Neural cell (in vitro differentiated cells): ENCODE measurements at regions not wholly inside any gene's neighbourhood (a gene's known extent, or its start where the extent isn't known, plus 50 kb on each side); places are given as distances from the start of the nearest gene placed in this dataset.

Experiments used
- H2AFZ ChIP-seq: fragments of 200-600, 300-800 bp; sonication (generic), shearing (Covaris generic); 2 replicates; pipeline ENCODE4 v1.6.0; 2014; ENCODE audit warnings: low read depth, mild to moderate bottlenecking, antibody characterized with exemption, low read length, moderate library complexity
- H3F3A ChIP-seq: fragments of 200-600 bp; shearing (Covaris generic); 2 replicates; pipeline ENCODE4 v1.6.1; 2016; ENCODE audit warnings: mild to moderate bottlenecking, moderate library complexity, mixed read lengths, antibody characterized with exemption, low read length; ENCODE audit not compliant: insufficient read depth, poor library complexity, severe bottlenecking
- H3K27ac ChIP-seq: fragments of 200-600, 300-800 bp; sonication (generic), shearing (Covaris generic); 2 replicates; pipeline ENCODE4 v1.5.1; 2014; ENCODE audit warnings: mild to moderate bottlenecking, low read length, moderate library complexity
- H3K27me3 ChIP-seq: fragments of 300-800, 200-600 bp; sonication (generic), shearing (Covaris generic); 2 replicates; pipeline ENCODE4 v1.6.0; 2014; ENCODE audit warnings: mild to moderate bottlenecking, low read depth, low read length, moderate library complexity; ENCODE audit not compliant: insufficient read depth
- H3K36me3 ChIP-seq: fragments of 300-800, 200-600 bp; sonication (generic), shearing (Covaris generic); 2 replicates; pipeline ENCODE4 v1.5.1; 2014; ENCODE audit warnings: mild to moderate bottlenecking, antibody characterized with exemption, low read length, moderate library complexity; ENCODE audit not compliant: insufficient read depth
- H3K4me2 ChIP-seq: fragments of 300-800, 200-600 bp; sonication (generic), shearing (Covaris generic); 2 replicates; pipeline ENCODE4 v1.6.0; 2014; ENCODE audit warnings: mild to moderate bottlenecking, low read length
- H3K4me3 ChIP-seq: fragments of 300-800, 200-600 bp; sonication (generic), shearing (Covaris generic); 2 replicates; pipeline ENCODE4 v1.5.1; 2014; ENCODE audit warnings: mild to moderate bottlenecking, low read length, moderate library complexity
- H3K79me2 ChIP-seq: fragments of 200-600 bp; shearing (Covaris generic); replicated peaks from 2 replicates; pipeline ENCODE4 v1.6.0; 2014; ENCODE audit warnings: mild to moderate bottlenecking, low read length, moderate library complexity; ENCODE audit not compliant: insufficient read depth
- H3K9ac ChIP-seq: fragments of 300-800, 200-600 bp; sonication (generic), shearing (Covaris generic); 2 replicates; pipeline ENCODE4 v1.6.1; 2016; ENCODE audit warnings: mild to moderate bottlenecking, low read length, mixed read lengths
- H3K9me2 ChIP-seq: fragments of 200-600 bp; shearing (Covaris generic); 2 replicates; pipeline ENCODE4 v1.6.1; 2016; ENCODE audit warnings: mild to moderate bottlenecking, low read length, mixed read lengths; ENCODE audit not compliant: insufficient read depth
- H3K9me3 ChIP-seq: fragments of 200-600, 300-800 bp; sonication (generic), shearing (Covaris generic); 2 replicates; pipeline ENCODE4 v1.6.1; 2016; ENCODE audit warnings: mild to moderate bottlenecking, mixed run types, low read length, moderate library complexity, mixed read lengths
- H4K20me1 ChIP-seq: fragments of 200-600 bp; shearing (Covaris generic); 2 replicates; pipeline ENCODE4 v1.6.1; 2016; ENCODE audit warnings: mild to moderate bottlenecking, mixed run types; ENCODE audit not compliant: insufficient read depth
- CTCF ChIP-seq: fragments of 450-650 bp; IDR thresholded peaks from 2 replicates; pipeline ENCODE4 v1.5.1; 2014; ENCODE audit warnings: antibody characterized with exemption, mild to moderate bottlenecking, moderate library complexity; ENCODE audit not compliant: poor library complexity, severe bottlenecking
- EP300 ChIP-seq: fragments of 450-650 bp; conservative IDR thresholded peaks from 2 replicates; pipeline ENCODE4 v1.6.1; 2014; ENCODE audit warnings: antibody characterized with exemption, mild to moderate bottlenecking, moderate library complexity; ENCODE audit not compliant: poor library complexity, severe bottlenecking
- EZH2 ChIP-seq: fragments of 200-600, 300-800 bp; shearing (Covaris generic), sonication (generic); IDR thresholded peaks from 2 replicates; pipeline ENCODE4 v1.6.1; 2014; ENCODE audit warnings: antibody characterized with exemption, low read length, borderline replicate concordance, mild to moderate bottlenecking; ENCODE audit not compliant: insufficient read depth, poor library complexity, severe bottlenecking
- MXI1 ChIP-seq: fragments of 450-650 bp; conservative IDR thresholded peaks from 2 replicates; pipeline ENCODE4 v1.6.1; 2014; ENCODE audit warnings: antibody characterized with exemption, mild to moderate bottlenecking; ENCODE audit not compliant: poor library complexity, severe bottlenecking
- POLR2AphosphoS5 ChIP-seq: IDR thresholded peaks from 2 replicates; pipeline ENCODE4 v1.6.1; 2012
- RAD21 ChIP-seq: fragments of 450-650 bp; conservative IDR thresholded peaks from 2 replicates; pipeline ENCODE4 v1.6.1; 2014; ENCODE audit warnings: antibody characterized with exemption, mild to moderate bottlenecking, moderate library complexity
- REST ChIP-seq: IDR thresholded peaks from 2 replicates; pipeline ENCODE4 v1.6.1; 2012; ENCODE audit warnings: borderline replicate concordance
- SMC3 ChIP-seq: fragments of 450-650 bp; conservative IDR thresholded peaks from 2 replicates; pipeline ENCODE4 v1.6.1; 2014; ENCODE audit warnings: antibody characterized with exemption, mild to moderate bottlenecking, moderate library complexity; ENCODE audit not compliant: poor library complexity
- TAF1 ChIP-seq: IDR thresholded peaks from 2 replicates; pipeline ENCODE4 v1.6.1; 2012; ENCODE audit warnings: low read depth

DNA sequence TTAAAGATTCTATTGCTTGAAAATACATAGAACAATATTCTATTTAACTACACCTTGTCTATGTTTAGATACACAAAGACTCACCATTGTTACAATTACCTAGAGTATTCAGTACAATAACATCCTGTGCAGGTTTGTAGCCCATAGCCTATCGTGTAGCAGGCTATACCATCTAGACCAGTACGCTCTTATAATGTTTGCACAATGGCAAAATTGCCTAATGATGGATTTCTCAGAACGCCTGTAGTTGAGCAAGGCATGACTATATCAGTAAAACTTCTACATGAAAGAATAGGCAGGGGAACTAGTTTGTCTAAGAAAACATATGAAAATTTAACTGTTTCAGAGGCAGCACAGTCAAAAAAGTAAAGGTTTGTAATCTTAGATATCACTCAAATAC is 375.9 kb downstream of the DAD1 start:
- Histone ChIP-seq H3K4me3 (no peak overlapping the region), H3K4me2 (no peak overlapping the region), H3K9ac (no peak overlapping the region), H3K27me3 (no peaks in the 10 kb centered on the region), H3F3A (no peaks in the 10 kb centered on the region), H3K27ac (no peak overlapping the region), H3K36me3 (no peaks in the 10 kb centered on the region), H2AFZ (no peak overlapping the region), H3K79me2 (no peaks in the 10 kb centered on the region), H3K9me3 (no peaks in the 10 kb centered on the region), H4K20me1 (no peaks in the 10 kb centered on the region), H3K9me2 (no peaks in the 10 kb centered on the region)
- no peak for TF ChIP-seq SMC3
- no peak for TF ChIP-seq POLR2AphosphoS5
- TF ChIP-seq TAF1, result no peak

- Histone ChIP-seq H3K36me3 (no peaks in the 10 kb centered on the region), H3K27ac (no peak overlapping the region), H3K79me2 (no peaks in the 10 kb centered on the region), H3K4me2 (no peak overlapping the region), H3K27me3 (no peaks in the 10 kb centered on the region), H4K20me1 (no peaks in the 10 kb centered on the region), H3K9me2 (no peaks in the 10 kb centered on the region), H3F3A (no peaks in the 10 kb centered on the region), H3K9ac (no peak overlapping the region), H2AFZ (no peak overlapping the region), H3K9me3 (no peaks in the 10 kb centered on the region), H3K4me3 (no peak overlapping the region)
- TF ChIP-seq REST (no peak), EP300 (no peak), EZH2 (no peak), POLR2AphosphoS5 (no peak), CTCF (no peak), RAD21 (no peak), MXI1 (no peak), TAF1 (no peak), SMC3 (no peak)
Measured at GRCh38 chr14:22210906-22211305, 378.1 kb downstream of the DAD1 start.

GRCh38 chr14:22210026-22210425 is 379.0 kb downstream of the DAD1 start:
- Histone ChIP-seq H3K9ac (no peak overlapping the region), H3K79me2 (no peaks in the 10 kb centered on the region), H3K9me2 (no peaks in the 10 kb centered on the region), H3K27me3 (no peaks in the 10 kb centered on the region), H3K27ac (no peak overlapping the region), H3K4me2 (no peak overlapping the region), H3K9me3 (no peaks in the 10 kb centered on the region), H3K4me3 (no peak overlapping the region), H3F3A (no peaks in the 10 kb centered on the region), H2AFZ (no peak overlapping the region), H3K36me3 (no peaks in the 10 kb centered on the region), H4K20me1 (no peaks in the 10 kb centered on the region)
- TF ChIP-seq REST (no peak), SMC3 (no peak), EZH2 (no peak), EP300 (no peak), MXI1 (no peak), CTCF (no peak), TAF1 (no peak), POLR2AphosphoS5 (no peak), RAD21 (no peak)
